HepG2 (cell line): ENCODE measurements at regions not wholly inside any gene's neighbourhood (a gene's known extent, or its start where the extent isn't known, plus 50 kb on each side); places are given as distances from the start of the nearest gene placed in this dataset.

Source experiments
- ATAC-seq: fragments of 200-7000 bp; cut with Tn5 transposase; 3 replicates; pipeline ENCODE4 v1.9.1; 2020; ENCODE audit warnings: mild to moderate bottlenecking, moderate library complexity
- BruUV-seq: library from RNA; stranded (reverse); fragments of 400-500 nt; replicated peaks from 2 replicates; lab custom pipeline; 2021; lab: Mats Ljungman, UMichigan
- CTCF ChIA-PET: fragments of 300-600 bp; formaldehyde crosslinking; extraction: SDS; loops from one replicate; lab custom pipeline; 2021; ENCODE audit warnings: low total read pairs, inconsistent platforms, low intra/inter-chr PET ratio; lab: Yijun Ruan, JAX
- POLR2A ChIA-PET: fragments of 350-600 bp; sonication (Branson Sonifier 250); formaldehyde crosslinking; loops from one replicate; lab custom pipeline; 2020; ENCODE audit warnings: antibody characterized with exemption, inconsistent platforms; lab: Yijun Ruan, JAX
- DNase-seq: peaks from one replicate; pipeline ENCODE4 v3.0.0-alpha.2; 2015; ENCODE audit warnings: low spot score
- FAIRE-seq: peaks from 3 replicates; lab custom pipeline; 2011; peaks lifted over from hg19 to GRCh38; lab: Jason Lieb, UNC
- H2AFZ ChIP-seq: one replicate; pipeline ENCODE4 v1.6.1; 2011; ENCODE audit warnings: low read length, inconsistent platforms
- H3K27ac ChIP-seq: fragments of 300-600 bp; 3 replicates; pipeline ENCODE4 v1.8.0; 2011; ENCODE audit warnings: mixed run types, mild to moderate bottlenecking, mixed read lengths, low read length, inconsistent platforms; ENCODE audit not compliant: insufficient read depth; ENCODE audit errors: extremely low read length
- H3K27me3 ChIP-seq, 2 experiments: fragments of 200-600 bp in 1 of 2; 2 replicates in 1 of 2; 3 replicates in 1 of 2; pipeline versions ENCODE4 v1.6.0 to v1.8.0; 2011; ENCODE audit warnings: low read length in 2 of 2, mild to moderate bottlenecking in 2 of 2, moderate library complexity in 2 of 2, inconsistent platforms in 1 of 2; ENCODE audit not compliant: insufficient read depth in 2 of 2, control insufficient read depth in 1 of 2
- H3K36me3 ChIP-seq, 2 experiments: fragments of 200-600 bp in 1 of 2; replicated peaks in 1 of 2; 2 replicates in 1 of 2; 3 replicates in 1 of 2; pipeline versions ENCODE4 v1.5.1 to v1.8.0; 2011; ENCODE audit warnings: low read length in 2 of 2, inconsistent platforms in 1 of 2; ENCODE audit not compliant: insufficient read depth in 2 of 2, control insufficient read depth in 1 of 2
- H3K4me1 ChIP-seq: 2 replicates; pipeline ENCODE4 v1.5.1; 2012; ENCODE audit warnings: low read length, inconsistent platforms; ENCODE audit not compliant: insufficient read depth
- H3K4me2 ChIP-seq: 2 replicates; pipeline ENCODE4 v1.6.0; 2011; ENCODE audit warnings: low read depth, low read length, inconsistent platforms
- H3K4me3 ChIP-seq, 3 experiments: fragments of 200-600 bp in 1 of 3; sonication (generic), shearing (Covaris generic) in 1 of 3; replicated peaks in 1 of 3; 2 replicates each; pipeline ENCODE4 v1.5.1; 2011 to 2016; ENCODE audit warnings: low read length in 3 of 3, inconsistent platforms in 2 of 3, low read depth in 2 of 3, mild to moderate bottlenecking in 2 of 3, control low read depth in 1 of 3, mixed read lengths in 1 of 3; ENCODE audit not compliant: insufficient read depth in 1 of 3
- H3K79me2 ChIP-seq: one replicate; pipeline ENCODE4 v1.6.1; 2011; ENCODE audit warnings: low read length, inconsistent platforms; ENCODE audit not compliant: insufficient read depth
- H3K9ac ChIP-seq: 2 replicates; pipeline ENCODE4 v1.6.0; 2011; ENCODE audit warnings: mild to moderate bottlenecking, low read depth, low read length, inconsistent platforms; ENCODE audit not compliant: insufficient read depth
- H3K9me3 ChIP-seq: 2 replicates; pipeline ENCODE4 v1.5.1; 2012; ENCODE audit warnings: mild to moderate bottlenecking, low read length
- H4K20me1 ChIP-seq: 2 replicates; pipeline ENCODE4 v1.6.0; 2011; ENCODE audit warnings: inconsistent platforms, mild to moderate bottlenecking, low read length, moderate library complexity; ENCODE audit not compliant: insufficient read depth
- ARHGAP35 ChIP-seq: sonication (generic); formaldehyde crosslinking; IDR thresholded peaks from 2 replicates; pipeline ENCODE4 v1.9.0; 2022; ENCODE audit warnings: mild to moderate bottlenecking, inconsistent platforms, moderate library complexity, missing genetic modification reagents, borderline replicate concordance
- CCDC6 ChIP-seq: sonication (generic); formaldehyde crosslinking; IDR thresholded peaks from 2 replicates; pipeline ENCODE4 v1.8.1; 2022; ENCODE audit warnings: mild to moderate bottlenecking, missing genetic modification reagents, moderate library complexity
- ERF ChIP-seq: IDR thresholded peaks from 2 replicates; pipeline ENCODE4 v1.6.1; 2018; ENCODE audit warnings: missing biosample characterization, missing genetic modification reagents
- KLF12 ChIP-seq: sonication (generic); formaldehyde crosslinking; IDR thresholded peaks from 2 replicates; pipeline ENCODE4 v1.4.0; 2020; ENCODE audit warnings: missing genetic modification reagents, borderline replicate concordance
- NBN ChIP-seq: fragments of 450-650 bp; conservative IDR thresholded peaks from 2 replicates; pipeline ENCODE4 v1.6.1; 2017
- NCOA5 ChIP-seq: sonication (generic); formaldehyde crosslinking; IDR thresholded peaks from 2 replicates; pipeline ENCODE4 v1.4.0; 2020; ENCODE audit warnings: missing genetic modification reagents
- SOX6 ChIP-seq, 2 experiments: fragments of 450-650 bp in 1 of 2; sonication (generic) in 1 of 2; formaldehyde crosslinking in 1 of 2; IDR thresholded peaks; 2 replicates each; pipeline versions ENCODE4 v1.4.0 to v1.6.1; 2017 to 2020; ENCODE audit warnings: antibody characterized with exemption in 1 of 2, mild to moderate bottlenecking in 1 of 2, missing genetic modification reagents in 1 of 2
- TEAD2 ChIP-seq: sonication (generic); formaldehyde crosslinking; IDR thresholded peaks from 2 replicates; pipeline ENCODE4 v1.9.0; 2021; ENCODE audit warnings: missing genetic modification reagents
- ZNF282 ChIP-seq: fragments of 450-650 bp; IDR thresholded peaks from 2 replicates; pipeline ENCODE4 v1.6.1; 2018; ENCODE audit not compliant: partially characterized antibody
- ZNF331 ChIP-seq: sonication (generic); formaldehyde crosslinking; IDR thresholded peaks from 2 replicates; pipeline ENCODE4 v1.4.0; 2020; ENCODE audit warnings: missing genetic modification reagents
- ZNF616 ChIP-seq: sonication (generic); formaldehyde crosslinking; IDR thresholded peaks from 2 replicates; pipeline ENCODE4 v1.5.0; 2020; ENCODE audit warnings: low read depth, mild to moderate bottlenecking, missing genetic modification reagents
- WGBS: methylation state at CpG from one replicate; pipeline ENCODE4 v1.1.6; 2017; ENCODE audit warnings: low lambda C conversion rate; 5-methylcytosine and 5-hydroxymethylcytosine counted together
- in situ Hi-C: cut with HindIII; loops from 2 replicates; pipeline ENCODE4 v1.10.0; 2017; ENCODE audit warnings: low pct_unique_long_range_greater_than_20kb; ENCODE audit not compliant: extremely low pct_ligation_motif_present
- intact Hi-C: fragments of 100-400 bp; cut with micrococcal nuclease; formaldehyde crosslinking; loops from one replicate; pipeline ENCODE4 v1.10.0; 2022; ENCODE audit not compliant: unreplicated experiment
- TF ChIP-seq, protein P1 (sequence below): sonication (generic); formaldehyde crosslinking; IDR thresholded peaks from 2 replicates; pipeline ENCODE4 v1.8.1; 2023; ENCODE audit warnings: mild to moderate bottlenecking, missing genetic modification reagents
- TF ChIP-seq, protein P2 (sequence below): sonication (generic); formaldehyde crosslinking; IDR thresholded peaks from 2 replicates; pipeline ENCODE4 v1.5.1; 2020; ENCODE audit warnings: mild to moderate bottlenecking, missing genetic modification reagents, moderate library complexity

DNA sequence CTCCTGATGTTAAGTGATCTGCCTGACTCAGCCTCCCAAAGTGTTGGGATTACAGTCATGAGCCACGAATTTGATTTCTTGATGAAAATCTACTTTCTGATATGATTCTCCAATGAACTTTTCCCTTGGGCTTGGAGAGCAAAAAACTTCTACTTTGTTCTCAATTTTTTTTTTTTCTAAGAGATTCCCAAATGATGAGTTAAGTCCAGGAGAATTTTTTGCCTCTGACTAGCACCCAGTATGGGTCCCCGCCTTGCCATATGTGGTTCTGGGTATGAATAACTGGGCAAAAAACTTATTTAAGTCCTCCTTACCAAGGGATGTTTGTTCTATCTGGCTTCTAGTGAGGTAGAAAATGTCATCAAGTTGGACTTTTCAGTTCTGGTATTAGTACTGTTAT lies 147.9 kb upstream of the LYZL1 start:
- WGBS: 40% methylated on average over 2 of the region's 2 CpGs
- Histone ChIP-seq H2AFZ (no peak overlapping the region), H3K4me1 (no peaks in the 10 kb centered on the region), H3K9me3 (no peaks in the 10 kb centered on the region), H3K4me2 (no peak overlapping the region), H3K79me2 (no peaks in the 10 kb centered on the region), H4K20me1 (no peaks in the 10 kb centered on the region), H3K36me3 (no peaks in the 10 kb centered on the region), H3K27me3 (peaks cover 0 to 9% of the 10 kb centered on the region in 2 experiments; a peak in 1 of 5 replicates)
- no TSS peak for BruUV-seq
- POLR2A ChIA-PET: no interaction called here
- no peak for DNase-seq
- CTCF ChIA-PET: no interaction called here
- no peak for FAIRE-seq
- in situ Hi-C loops: no loop called here
- TF ChIP-seq TEAD2 (CRISPR knock-in tag): no peak
- no peak for TF ChIP-seq ERF
- no peak for TF ChIP-seq KLF12 (CRISPR knock-in tag)
- TF ChIP-seq, protein P1, sequence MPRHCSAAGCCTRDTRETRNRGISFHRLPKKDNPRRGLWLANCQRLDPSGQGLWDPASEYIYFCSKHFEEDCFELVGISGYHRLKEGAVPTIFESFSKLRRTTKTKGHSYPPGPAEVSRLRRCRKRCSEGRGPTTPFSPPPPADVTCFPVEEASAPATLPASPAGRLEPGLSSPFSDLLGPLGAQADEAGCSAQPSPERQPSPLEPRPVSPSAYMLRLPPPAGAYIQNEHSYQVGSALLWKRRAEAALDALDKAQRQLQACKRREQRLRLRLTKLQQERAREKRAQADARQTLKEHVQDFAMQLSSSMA: no peak
- no peak for TF ChIP-seq ZNF331 (CRISPR knock-in tag)
- TF ChIP-seq ZNF282: no peak
- TF ChIP-seq ARHGAP35 (CRISPR knock-in tag): no peak
- TF ChIP-seq SOX6 (IDR thresholded peaks at IDR 0.05): no peak
- no peak for TF ChIP-seq SOX6 (CRISPR knock-in tag; IDR thresholded peaks at IDR 0.05)
- TF ChIP-seq, protein P2, sequence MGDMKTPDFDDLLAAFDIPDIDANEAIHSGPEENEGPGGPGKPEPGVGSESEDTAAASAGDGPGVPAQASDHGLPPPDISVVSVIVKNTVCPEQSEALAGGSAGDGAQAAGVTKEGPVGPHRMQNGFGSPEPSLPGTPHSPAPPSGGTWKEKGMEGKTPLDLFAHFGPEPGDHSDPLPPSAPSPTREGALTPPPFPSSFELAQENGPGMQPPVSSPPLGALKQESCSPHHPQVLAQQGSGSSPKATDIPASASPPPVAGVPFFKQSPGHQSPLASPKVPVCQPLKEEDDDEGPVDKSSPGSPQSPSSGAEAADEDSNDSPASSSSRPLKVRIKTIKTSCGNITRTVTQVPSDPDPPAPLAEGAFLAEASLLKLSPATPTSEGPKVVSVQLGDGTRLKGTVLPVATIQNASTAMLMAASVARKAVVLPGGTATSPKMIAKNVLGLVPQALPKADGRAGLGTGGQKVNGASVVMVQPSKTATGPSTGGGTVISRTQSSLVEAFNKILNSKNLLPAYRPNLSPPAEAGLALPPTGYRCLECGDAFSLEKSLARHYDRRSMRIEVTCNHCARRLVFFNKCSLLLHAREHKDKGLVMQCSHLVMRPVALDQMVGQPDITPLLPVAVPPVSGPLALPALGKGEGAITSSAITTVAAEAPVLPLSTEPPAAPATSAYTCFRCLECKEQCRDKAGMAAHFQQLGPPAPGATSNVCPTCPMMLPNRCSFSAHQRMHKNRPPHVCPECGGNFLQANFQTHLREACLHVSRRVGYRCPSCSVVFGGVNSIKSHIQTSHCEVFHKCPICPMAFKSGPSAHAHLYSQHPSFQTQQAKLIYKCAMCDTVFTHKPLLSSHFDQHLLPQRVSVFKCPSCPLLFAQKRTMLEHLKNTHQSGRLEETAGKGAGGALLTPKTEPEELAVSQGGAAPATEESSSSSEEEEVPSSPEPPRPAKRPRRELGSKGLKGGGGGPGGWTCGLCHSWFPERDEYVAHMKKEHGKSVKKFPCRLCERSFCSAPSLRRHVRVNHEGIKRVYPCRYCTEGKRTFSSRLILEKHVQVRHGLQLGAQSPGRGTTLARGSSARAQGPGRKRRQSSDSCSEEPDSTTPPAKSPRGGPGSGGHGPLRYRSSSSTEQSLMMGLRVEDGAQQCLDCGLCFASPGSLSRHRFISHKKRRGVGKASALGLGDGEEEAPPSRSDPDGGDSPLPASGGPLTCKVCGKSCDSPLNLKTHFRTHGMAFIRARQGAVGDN (CRISPR knock-in tag): no peak
- TF ChIP-seq ZNF616: no peak
- TF ChIP-seq NCOA5 (CRISPR knock-in tag): no peak
- no peak for TF ChIP-seq CCDC6
- no peak for TF ChIP-seq NBN
- TF ChIP-seq, all 625 proteins: peak for 0
- no peak for ATAC-seq
- no peak overlapping the region for H3K27ac ChIP-seq
- no peak overlapping the region for H3K4me3 ChIP-seq
- H3K9ac ChIP-seq: no peak overlapping the region
- intact Hi-C loops: no loop called here
